Naive thymus-derived CD4-positive, alpha-beta T cell (primary cell): ENCODE measurements at regions not wholly inside any gene's neighbourhood (a gene's known extent, or its start where the extent isn't known, plus 50 kb on each side); places are given as distances from the start of the nearest gene placed in this dataset.
"Not testable (repeated sequence)": the region's sequence is repeated elsewhere in the genome, so short reads cannot be mapped to it uniquely, and the experiment has no call there.

Source experiments
- ATAC-seq: fragments of 150-1000 bp; cut with Tn5 transposase; 2 replicates; pipeline ENCODE4 v1.10.0; 2021; ENCODE audit warnings: mild to moderate bottlenecking, moderate library complexity
- CTCF ChIA-PET: fragments of 350-600 bp; sonication (Branson Sonifier 250); formaldehyde crosslinking; loops from one replicate; lab custom pipeline; 2021; ENCODE audit warnings: antibody characterized with exemption; lab: Charles Lee
- POLR2A ChIA-PET: fragments of 350-600 bp; sonication (Branson Sonifier 250); formaldehyde crosslinking; loops from one replicate; lab custom pipeline; 2021; ENCODE audit warnings: antibody characterized with exemption, inconsistent platforms; lab: Charles Lee
- DNase-seq, 9 donors: peaks; one replicate each; pipeline versions ENCODE4 v3.0.0 to v3.0.0-alpha.2; 2020 to 2022; ENCODE audit warnings: mixed read lengths in 1 of 9
- H3K27ac ChIP-seq: one replicate; pipeline ENCODE4 v1.7.0; 2013; ENCODE audit warnings: mild to moderate bottlenecking, low read depth, low read length, moderate library complexity
- H3K27me3 ChIP-seq, 2 donors: one replicate each; pipeline ENCODE4 v1.7.0; 2013; ENCODE audit warnings: low read length in 2 of 2, mild to moderate bottlenecking in 2 of 2, moderate library complexity in 2 of 2; ENCODE audit not compliant: control insufficient read depth in 2 of 2, insufficient read depth in 2 of 2
- H3K36me3 ChIP-seq, 3 experiments: 1 replicate in 2 of 3; 2 replicates in 1 of 3; pipeline ENCODE4 v1.7.0; 2013; ENCODE audit warnings: low read length in 3 of 3, mild to moderate bottlenecking in 3 of 3, moderate library complexity in 1 of 3; ENCODE audit not compliant: insufficient read depth in 3 of 3, control insufficient read depth in 2 of 3
- H3K4me1 ChIP-seq, 2 donors: one replicate each; pipeline ENCODE4 v1.7.0; 2013; ENCODE audit warnings: low read length in 2 of 2, mild to moderate bottlenecking in 2 of 2, moderate library complexity in 1 of 2; ENCODE audit not compliant: control insufficient read depth in 2 of 2, insufficient read depth in 2 of 2
- H3K4me3 ChIP-seq: 2 replicates; pipeline ENCODE4 v1.7.0; 2013; ENCODE audit warnings: mild to moderate bottlenecking, low read length
- H3K9me3 ChIP-seq, 3 experiments: 1 replicate in 2 of 3; 2 replicates in 1 of 3; pipeline ENCODE4 v1.7.0; 2013; ENCODE audit warnings: low read length in 3 of 3; ENCODE audit not compliant: control insufficient read depth in 2 of 3
- H3K27ac Mint-ChIP-seq, 9 donors: one replicate each; pipeline ENCODE4 v1.8.0; 2020 to 2022; ENCODE audit warnings: mixed read lengths in 9 of 9, mild to moderate bottlenecking in 8 of 9, moderate library complexity in 5 of 9, inconsistent platforms in 2 of 9
- H3K27me3 Mint-ChIP-seq, 5 donors: one replicate each; pipeline ENCODE4 v1.8.0; 2021 to 2022; ENCODE audit warnings: mixed read lengths in 5 of 5, mild to moderate bottlenecking in 1 of 5
- H3K36me3 Mint-ChIP-seq, 5 donors: one replicate each; pipeline ENCODE4 v1.8.0; 2020 to 2022; ENCODE audit warnings: mixed read lengths in 5 of 5, mild to moderate bottlenecking in 3 of 5, inconsistent platforms in 1 of 5
- H3K4me1 Mint-ChIP-seq, 7 donors: one replicate each; pipeline ENCODE4 v1.8.0; 2020 to 2022; ENCODE audit warnings: mixed read lengths in 7 of 7, mild to moderate bottlenecking in 3 of 7, inconsistent platforms in 1 of 7
- H3K4me3 Mint-ChIP-seq, 10 donors: one replicate each; pipeline ENCODE4 v1.8.0; 2020 to 2022; ENCODE audit warnings: mild to moderate bottlenecking in 10 of 10, mixed read lengths in 10 of 10, moderate library complexity in 6 of 10, inconsistent platforms in 2 of 10
- H3K9me3 Mint-ChIP-seq, 11 donors: one replicate each; pipeline ENCODE4 v1.8.0; 2020 to 2022; ENCODE audit warnings: mixed read lengths in 11 of 11, mild to moderate bottlenecking in 4 of 11, inconsistent platforms in 1 of 11, moderate library complexity in 1 of 11
- intact Hi-C, 2 donors: fragments of 100-400 bp; cut with micrococcal nuclease; formaldehyde crosslinking; loops; one replicate each; pipeline ENCODE4 v1.15.1; 2023

DNA sequence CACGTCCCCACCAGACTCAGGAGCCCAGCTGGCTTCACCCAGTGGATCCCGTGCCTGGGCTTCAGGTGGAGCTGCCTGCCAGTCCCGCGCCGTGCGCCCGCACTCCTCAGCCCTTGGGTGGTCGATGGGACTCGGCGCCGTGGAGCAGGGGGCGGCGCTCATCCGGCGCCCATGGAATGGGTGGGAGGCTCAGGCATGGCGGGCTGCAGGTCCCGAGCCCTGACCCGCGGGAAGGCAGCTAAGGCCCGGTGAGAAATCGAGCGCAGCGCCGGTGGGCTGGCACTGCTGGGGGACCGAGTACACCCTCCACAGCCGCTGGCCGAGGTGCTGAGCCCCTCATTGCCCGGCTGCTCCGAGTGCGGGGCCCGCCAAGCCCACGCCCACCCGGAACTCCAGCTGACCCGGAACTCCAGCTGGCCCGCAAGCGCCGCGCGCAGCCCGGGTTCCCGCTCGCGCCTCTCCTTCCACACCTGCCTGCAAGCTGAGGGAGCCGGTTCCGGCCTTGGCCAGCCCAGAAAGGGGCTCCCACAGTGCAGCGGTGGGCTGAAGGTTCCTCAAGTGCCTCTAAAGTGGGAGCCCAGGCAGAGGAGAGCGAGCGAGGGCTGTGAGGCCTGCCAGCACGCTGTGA is 1184.6 kb downstream of the PLA2G4A start:
- H3K4me3 ChIP-seq, H3K27me3 Mint-ChIP-seq, H3K4me3 Mint-ChIP-seq, H3K36me3 Mint-ChIP-seq, H3K27ac Mint-ChIP-seq, H3K27ac ChIP-seq, ATAC-seq, H3K4me1 Mint-ChIP-seq, POLR2A ChIA-PET, DNase-seq, H3K27me3 ChIP-seq, intact Hi-C loops, H3K36me3 ChIP-seq, H3K4me1 ChIP-seq, CTCF ChIA-PET, H3K9me3 ChIP-seq: not testable (repeated sequence)
- H3K9me3 Mint-ChIP-seq: peaks cover 0 to 10% (median 2%) of the 10 kb centered on the region in 11 donors

GRCh38 chr1:188017921-188018320 is 1189.2 kb downstream of the PLA2G4A start:
- H3K27ac Mint-ChIP-seq: no peak overlapping the region
- ATAC-seq: no peak
- H3K9me3 ChIP-seq: no peaks in the 10 kb centered on the region
- no peak overlapping the region for H3K27ac ChIP-seq
- no peak for DNase-seq
- intact Hi-C loops: no loop called here
- no peaks in the 10 kb centered on the region for H3K4me1 Mint-ChIP-seq
- CTCF ChIA-PET: no interaction called here
- H3K36me3 ChIP-seq: no peaks in the 10 kb centered on the region
- H3K4me3 Mint-ChIP-seq: no peak overlapping the region
- no peaks in the 10 kb centered on the region for H3K36me3 Mint-ChIP-seq
- no peaks in the 10 kb centered on the region for H3K27me3 ChIP-seq
- no peak overlapping the region for H3K4me3 ChIP-seq
- peaks cover 0 to 32% (median 4%) of the 10 kb centered on the region in 11 donors for H3K9me3 Mint-ChIP-seq
- POLR2A ChIA-PET: no interaction called here
- no peaks in the 10 kb centered on the region for H3K4me1 ChIP-seq
- H3K27me3 Mint-ChIP-seq: no peaks in the 10 kb centered on the region

- DNase-seq (no peak), ATAC-seq (no peak)
- intact Hi-C loops: no loop called here
- Histone ChIP-seq H3K4me3 (no peak overlapping the region), H3K27me3 (no peaks in the 10 kb centered on the region), H3K9me3 (no peaks in the 10 kb centered on the region), H3K4me1 (no peaks in the 10 kb centered on the region), H3K36me3 (no peaks in the 10 kb centered on the region), H3K27ac (no peak overlapping the region)
- Mint-ChIP-seq H3K9me3 (peaks cover 0 to 27% (median 4%) of the 10 kb centered on the region in 11 donors), H3K36me3 (no peaks in the 10 kb centered on the region), H3K4me3 (no peak overlapping the region), H3K4me1 (no peaks in the 10 kb centered on the region), H3K27ac (no peak overlapping the region), H3K27me3 (no peaks in the 10 kb centered on the region)
- ChIA-PET POLR2A (no interaction called here), CTCF (no interaction called here)
These were observed 1193.9 kb downstream of the PLA2G4A start for GRCh38 chr1:188022661-188023060.

DNA sequence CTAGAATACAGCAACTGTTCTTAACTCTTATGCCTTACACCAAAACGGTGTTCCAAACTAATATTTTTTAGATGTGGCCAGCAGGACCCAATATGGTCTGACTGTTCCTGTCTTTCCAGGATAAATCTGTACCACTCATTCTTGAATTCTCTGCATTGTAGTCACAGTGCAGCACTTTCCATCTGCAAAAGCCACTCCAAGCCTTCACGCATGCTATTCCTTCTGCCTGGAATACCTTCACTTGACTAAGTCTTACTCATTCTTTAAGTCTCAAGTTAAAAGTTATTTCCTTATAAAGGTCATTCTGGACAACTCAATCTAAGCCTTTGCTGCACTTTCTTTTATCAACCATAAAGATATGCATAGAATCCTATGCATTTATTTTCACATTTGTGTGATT is 1194.5 kb downstream of the PLA2G4A start:
- no peak overlapping the region for H3K27ac Mint-ChIP-seq
- Histone ChIP-seq H3K4me1 (no peaks in the 10 kb centered on the region), H3K4me3 (no peak overlapping the region), H3K27ac (no peak overlapping the region), H3K36me3 (no peaks in the 10 kb centered on the region), H3K9me3 (no peaks in the 10 kb centered on the region), H3K27me3 (no peaks in the 10 kb centered on the region)
- peaks cover 0 to 27% (median 4%) of the 10 kb centered on the region in 11 donors for H3K9me3 Mint-ChIP-seq
- intact Hi-C loops: no loop called here
- ChIA-PET CTCF (no interaction called here), POLR2A (no interaction called here)
- no peak overlapping the region for H3K4me3 Mint-ChIP-seq
- H3K27me3 Mint-ChIP-seq: no peaks in the 10 kb centered on the region
- no peaks in the 10 kb centered on the region for H3K36me3 Mint-ChIP-seq
- ATAC-seq (no peak), DNase-seq (no peak)
- no peaks in the 10 kb centered on the region for H3K4me1 Mint-ChIP-seq

DNA sequence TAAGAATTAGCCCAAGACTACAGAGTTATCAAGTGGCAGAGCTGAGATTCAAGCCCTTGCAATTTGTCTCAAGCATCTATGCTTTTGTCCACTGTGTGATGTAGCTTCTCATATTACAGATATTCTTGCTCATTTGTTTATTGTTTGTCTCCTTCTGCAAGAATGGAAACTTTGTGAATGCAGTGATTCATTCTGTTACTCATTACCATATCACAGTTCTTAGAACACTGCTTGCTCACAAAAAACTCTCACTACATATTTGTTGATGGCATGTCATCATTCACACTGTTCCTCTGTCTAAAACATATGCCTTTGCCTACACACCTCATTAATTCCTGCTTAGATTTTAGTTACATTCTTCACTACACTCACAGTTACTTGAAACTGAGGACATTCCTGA is 1198.9 kb downstream of the PLA2G4A start:
- ChIA-PET CTCF (no interaction called here), POLR2A (no interaction called here)
- H3K4me1 ChIP-seq: no peaks in the 10 kb centered on the region
- H3K9me3 Mint-ChIP-seq: peaks cover 0 to 6% (median 0%) of the 10 kb centered on the region in 11 donors
- H3K36me3 Mint-ChIP-seq: no peaks in the 10 kb centered on the region
- no peaks in the 10 kb centered on the region for H3K9me3 ChIP-seq
- H3K4me3 ChIP-seq: no peak overlapping the region
- no peak overlapping the region for H3K27ac Mint-ChIP-seq
- DNase-seq: no peak
- H3K4me3 Mint-ChIP-seq: no peak overlapping the region
- intact Hi-C loops: no loop called here
- no peak overlapping the region for H3K27ac ChIP-seq
- no peaks in the 10 kb centered on the region for H3K27me3 ChIP-seq
- no peaks in the 10 kb centered on the region for H3K27me3 Mint-ChIP-seq
- ATAC-seq: no peak
- H3K4me1 Mint-ChIP-seq: no peaks in the 10 kb centered on the region
- H3K36me3 ChIP-seq: no peaks in the 10 kb centered on the region

DNA sequence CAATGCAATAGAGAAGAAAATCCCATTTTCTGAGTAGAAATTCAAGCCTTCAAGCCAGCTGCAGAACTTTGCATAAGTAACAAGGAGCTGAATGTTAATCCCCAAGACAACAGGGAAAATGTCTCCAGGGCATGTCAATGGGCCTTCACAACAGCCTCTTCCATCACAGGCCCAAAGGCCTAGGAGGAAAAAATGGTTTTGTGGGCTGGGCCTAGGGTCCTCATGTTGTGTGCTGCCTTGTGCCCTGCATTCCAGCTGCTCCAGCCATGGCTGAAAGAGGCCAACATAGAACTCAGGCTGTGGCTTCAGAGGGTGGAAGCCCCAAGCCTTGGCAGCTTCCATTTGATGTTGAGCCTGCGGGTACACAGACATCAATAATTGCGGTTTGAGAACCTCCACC is 1208.8 kb downstream of the PLA2G4A start:
- H3K36me3 Mint-ChIP-seq, POLR2A ChIA-PET, DNase-seq, H3K27me3 Mint-ChIP-seq, H3K27ac Mint-ChIP-seq, H3K9me3 ChIP-seq, H3K27me3 ChIP-seq, CTCF ChIA-PET, ATAC-seq, H3K4me1 ChIP-seq, H3K4me3 Mint-ChIP-seq, H3K36me3 ChIP-seq, H3K4me3 ChIP-seq, H3K4me1 Mint-ChIP-seq, H3K27ac ChIP-seq, intact Hi-C loops: not testable (repeated sequence)
- peaks cover 2 to 16% (median 7%) of the 10 kb centered on the region in 11 donors for H3K9me3 Mint-ChIP-seq

DNA sequence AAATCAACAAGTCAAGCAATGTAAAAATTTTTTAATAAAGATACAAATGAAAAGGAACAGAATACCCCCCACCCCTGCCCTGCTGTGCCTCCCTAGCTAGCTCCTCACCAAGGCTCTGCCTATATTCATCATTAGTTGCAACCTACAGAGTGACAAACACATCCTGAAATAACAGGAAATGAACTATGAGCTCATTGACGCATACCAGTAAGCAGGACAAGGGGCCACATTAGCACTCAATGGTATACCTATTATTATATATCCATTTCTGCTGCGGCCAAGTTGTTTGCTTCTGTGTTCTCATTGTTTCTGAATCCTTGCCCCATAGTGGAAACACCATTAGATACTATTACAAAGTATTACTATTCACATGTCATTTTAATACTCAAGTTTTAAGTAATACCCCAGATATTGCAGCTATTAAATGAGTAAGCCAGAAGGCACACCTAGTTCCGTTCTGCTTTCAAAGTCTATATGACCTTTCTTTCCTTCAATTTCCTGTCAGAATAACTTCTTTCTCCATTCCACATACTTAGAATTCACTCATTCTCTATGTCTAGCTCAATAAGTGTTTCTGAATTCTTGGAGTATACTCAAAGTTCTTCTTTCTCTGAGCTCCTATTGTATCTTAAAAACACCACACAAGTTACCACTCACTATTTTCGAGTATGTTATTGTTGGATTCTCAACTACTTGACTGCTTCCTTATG is 1214.9 kb downstream of the PLA2G4A start:
- Histone ChIP-seq H3K36me3 (no peaks in the 10 kb centered on the region), H3K4me3 (no peak overlapping the region), H3K27me3 (no peaks in the 10 kb centered on the region), H3K27ac (no peak overlapping the region), H3K9me3 (no peaks in the 10 kb centered on the region), H3K4me1 (no peaks in the 10 kb centered on the region)
- no peaks in the 10 kb centered on the region for H3K4me1 Mint-ChIP-seq
- POLR2A ChIA-PET: no interaction called here
- peaks cover 0 to 19% (median 0%) of the 10 kb centered on the region in 11 donors for H3K9me3 Mint-ChIP-seq
- no peak for ATAC-seq
- no peaks in the 10 kb centered on the region for H3K36me3 Mint-ChIP-seq
- no peak for DNase-seq
- CTCF ChIA-PET: no interaction called here
- H3K27me3 Mint-ChIP-seq: no peaks in the 10 kb centered on the region
- no peak overlapping the region for H3K27ac Mint-ChIP-seq
- H3K4me3 Mint-ChIP-seq: no peak overlapping the region
- intact Hi-C loops: no loop called here
